ENCODE measurements at regions not wholly inside any gene's neighbourhood (a gene's known extent, or its start where the extent isn't known, plus 50 kb on each side); places are given as distances from the start of the nearest gene placed in this dataset.

DNA sequence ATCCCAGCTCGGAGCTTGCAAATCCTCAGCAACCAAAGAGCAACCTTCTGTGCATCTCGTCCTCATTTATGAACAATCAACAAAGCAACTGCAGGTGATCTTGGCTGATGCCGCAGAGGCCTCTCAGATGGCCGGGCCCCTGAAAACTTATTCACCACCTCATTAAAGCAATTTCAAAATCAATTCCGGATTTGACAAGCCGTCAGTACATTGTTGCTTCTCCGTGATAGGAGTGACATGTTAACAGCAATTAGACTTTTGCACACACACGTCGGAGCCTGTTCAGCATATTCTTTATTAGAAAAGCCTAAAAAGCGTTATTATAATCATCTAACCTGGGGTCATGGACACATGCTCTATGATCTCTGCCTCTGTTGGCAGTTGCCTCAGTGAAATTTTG lies 183.1 kb upstream of the CXCR4 start:
- Histone ChIP-seq H3K27ac (ENCODE audit: low read depth, low read length, poor library complexity, severe bottlenecking) (no peak overlapping the region), H2AFZ (ENCODE audit: low read length) (no peak overlapping the region), H3F3A (ENCODE audit: insufficient read depth, low read length) (0 out of 2 replicates have a peak, but pooled peaks cover 3% of the 10 kb centered on the region), H3K4me1 (ENCODE audit: insufficient read depth, low read length, severe bottlenecking) (peaks cover 13% of the 10 kb centered on the region), H3K4me3 (ENCODE audit: low read depth, low read length, poor library complexity, severe bottlenecking) (no peak overlapping the region), H3K9ac (ENCODE audit: low read length) (no peak overlapping the region), H3K4me2 (ENCODE audit: low read length) (no peak overlapping the region), H3K79me2 (ENCODE audit: insufficient read depth, low read length) (no peaks in the 10 kb centered on the region), H3K9me2 (ENCODE audit: low read depth, low read length) (no peaks in the 10 kb centered on the region), H4K20me1 (ENCODE audit: insufficient read depth, low read length) (no peaks in the 10 kb centered on the region), H3K9me3 (ENCODE audit: low read length) (no peaks in the 10 kb centered on the region), H3K27me3 (ENCODE audit: insufficient read depth, low read length) (no peaks in the 10 kb centered on the region), H3K36me3 (ENCODE audit: insufficient read depth, low read length) (no peaks in the 10 kb centered on the region)
- no peak for TF ChIP-seq EZH2 (IDR thresholded peaks at IDR 0.05; ENCODE audit: borderline replicate concordance, low read length)
- TF ChIP-seq, protein P1, sequence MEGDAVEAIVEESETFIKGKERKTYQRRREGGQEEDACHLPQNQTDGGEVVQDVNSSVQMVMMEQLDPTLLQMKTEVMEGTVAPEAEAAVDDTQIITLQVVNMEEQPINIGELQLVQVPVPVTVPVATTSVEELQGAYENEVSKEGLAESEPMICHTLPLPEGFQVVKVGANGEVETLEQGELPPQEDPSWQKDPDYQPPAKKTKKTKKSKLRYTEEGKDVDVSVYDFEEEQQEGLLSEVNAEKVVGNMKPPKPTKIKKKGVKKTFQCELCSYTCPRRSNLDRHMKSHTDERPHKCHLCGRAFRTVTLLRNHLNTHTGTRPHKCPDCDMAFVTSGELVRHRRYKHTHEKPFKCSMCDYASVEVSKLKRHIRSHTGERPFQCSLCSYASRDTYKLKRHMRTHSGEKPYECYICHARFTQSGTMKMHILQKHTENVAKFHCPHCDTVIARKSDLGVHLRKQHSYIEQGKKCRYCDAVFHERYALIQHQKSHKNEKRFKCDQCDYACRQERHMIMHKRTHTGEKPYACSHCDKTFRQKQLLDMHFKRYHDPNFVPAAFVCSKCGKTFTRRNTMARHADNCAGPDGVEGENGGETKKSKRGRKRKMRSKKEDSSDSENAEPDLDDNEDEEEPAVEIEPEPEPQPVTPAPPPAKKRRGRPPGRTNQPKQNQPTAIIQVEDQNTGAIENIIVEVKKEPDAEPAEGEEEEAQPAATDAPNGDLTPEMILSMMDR (IDR thresholded peaks at IDR 0.05; ENCODE audit: low read length) = no peak

DNA sequence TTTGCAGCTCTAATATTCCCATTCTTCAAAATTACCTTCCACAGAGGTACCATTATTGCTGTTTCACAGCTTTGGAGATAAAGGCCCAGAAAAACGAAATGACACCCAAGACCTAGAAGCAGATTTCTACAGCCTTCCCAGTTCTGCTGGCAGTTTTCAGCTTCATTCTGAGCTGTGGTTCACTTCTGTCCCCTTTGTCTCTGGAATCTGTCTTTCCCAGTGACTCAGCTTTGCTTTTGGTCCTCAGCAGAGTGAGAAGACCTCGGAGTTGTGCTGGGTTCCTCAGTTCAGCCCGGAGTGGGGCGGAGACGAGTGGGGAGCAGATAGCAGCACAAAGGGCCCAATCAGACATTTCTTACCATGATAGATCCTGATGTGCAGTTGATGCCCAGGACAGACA lies 180.7 kb upstream of the CXCR4 start:
- Histone ChIP-seq H3K4me3 (ENCODE audit: low read depth, low read length, poor library complexity, severe bottlenecking) (no peak overlapping the region), H3K9me2 (ENCODE audit: low read depth, low read length) (no peaks in the 10 kb centered on the region), H3K27me3 (ENCODE audit: insufficient read depth, low read length) (no peaks in the 10 kb centered on the region), H3K9me3 (ENCODE audit: low read length) (no peaks in the 10 kb centered on the region), H3K36me3 (ENCODE audit: insufficient read depth, low read length) (no peaks in the 10 kb centered on the region), H4K20me1 (ENCODE audit: insufficient read depth, low read length) (no peaks in the 10 kb centered on the region), H3K4me2 (ENCODE audit: low read length) (no peak overlapping the region), H2AFZ (ENCODE audit: low read length) (no peak overlapping the region), H3F3A (ENCODE audit: insufficient read depth, low read length) (no peaks in the 10 kb centered on the region), H3K79me2 (ENCODE audit: insufficient read depth, low read length) (no peaks in the 10 kb centered on the region), H3K4me1 (ENCODE audit: insufficient read depth, low read length, severe bottlenecking) (no peaks in the 10 kb centered on the region), H3K9ac (ENCODE audit: low read length) (no peak overlapping the region), H3K27ac (ENCODE audit: low read depth, low read length, poor library complexity, severe bottlenecking) (no peak overlapping the region)
- no peak for TF ChIP-seq EZH2 (IDR thresholded peaks at IDR 0.05; ENCODE audit: borderline replicate concordance, low read length)
- TF ChIP-seq, protein P1 (IDR thresholded peaks at IDR 0.05; ENCODE audit: low read length) = no peak

DNA sequence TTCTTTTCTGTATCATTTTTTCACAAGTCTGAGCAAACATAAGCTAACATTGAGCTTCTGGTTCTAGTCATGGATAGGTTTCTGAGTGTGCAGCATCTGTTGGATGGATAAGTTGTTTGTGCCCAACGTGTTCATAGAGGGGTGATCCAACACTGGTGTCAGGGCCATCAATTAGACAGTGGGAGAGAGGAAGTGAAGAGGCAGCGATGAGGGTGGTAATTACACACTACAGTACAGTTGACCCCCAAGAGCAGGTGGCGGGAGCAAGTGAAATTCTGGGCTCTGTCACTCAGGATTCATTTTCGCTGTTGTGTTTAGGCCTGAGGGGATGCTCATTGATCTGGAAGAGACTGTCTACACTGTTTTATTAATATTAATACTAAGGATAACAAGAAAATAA lies 180.0 kb upstream of the CXCR4 start:
- no peak overlapping the region for H3K4me2 ChIP-seq (ENCODE audit: low read length)
- no peaks in the 10 kb centered on the region for H3F3A ChIP-seq (ENCODE audit: insufficient read depth, low read length)
- TF ChIP-seq, protein P1 (IDR thresholded peaks at IDR 0.05; ENCODE audit: low read length) = no peak
- no peak for TF ChIP-seq EZH2 (IDR thresholded peaks at IDR 0.05; ENCODE audit: borderline replicate concordance, low read length)
- no peak overlapping the region for H2AFZ ChIP-seq (ENCODE audit: low read length)
- no peaks in the 10 kb centered on the region for H3K36me3 ChIP-seq (ENCODE audit: insufficient read depth, low read length)
- no peaks in the 10 kb centered on the region for H3K27me3 ChIP-seq (ENCODE audit: insufficient read depth, low read length)
- H3K27ac ChIP-seq (ENCODE audit: low read depth, low read length, poor library complexity, severe bottlenecking) = no peak overlapping the region
- H3K9me2 ChIP-seq (ENCODE audit: low read depth, low read length) = no peaks in the 10 kb centered on the region
- no peaks in the 10 kb centered on the region for H3K9me3 ChIP-seq (ENCODE audit: low read length)
- H3K9ac ChIP-seq (ENCODE audit: low read length) = no peak overlapping the region
- no peak overlapping the region for H3K4me3 ChIP-seq (ENCODE audit: low read depth, low read length, poor library complexity, severe bottlenecking)
- no peaks in the 10 kb centered on the region for H3K79me2 ChIP-seq (ENCODE audit: insufficient read depth, low read length)
- no peaks in the 10 kb centered on the region for H3K4me1 ChIP-seq (ENCODE audit: insufficient read depth, low read length, severe bottlenecking)
- H4K20me1 ChIP-seq (ENCODE audit: insufficient read depth, low read length) = no peaks in the 10 kb centered on the region
